ENCODE measurements at regions not wholly inside any gene's neighbourhood (a gene's known extent, or its start where the extent isn't known, plus 50 kb on each side); places are given as distances from the start of the nearest gene placed in this dataset.
A peak's percentile ranks its signal among the peaks of the same experiment; 100 is the strongest.

- DNase-seq (ENCODE audit: low read depth): no peak
Measured at GRCh38 chr1:229029879-229030235, 241.1 kb upstream of the RAB4A start.

DNA sequence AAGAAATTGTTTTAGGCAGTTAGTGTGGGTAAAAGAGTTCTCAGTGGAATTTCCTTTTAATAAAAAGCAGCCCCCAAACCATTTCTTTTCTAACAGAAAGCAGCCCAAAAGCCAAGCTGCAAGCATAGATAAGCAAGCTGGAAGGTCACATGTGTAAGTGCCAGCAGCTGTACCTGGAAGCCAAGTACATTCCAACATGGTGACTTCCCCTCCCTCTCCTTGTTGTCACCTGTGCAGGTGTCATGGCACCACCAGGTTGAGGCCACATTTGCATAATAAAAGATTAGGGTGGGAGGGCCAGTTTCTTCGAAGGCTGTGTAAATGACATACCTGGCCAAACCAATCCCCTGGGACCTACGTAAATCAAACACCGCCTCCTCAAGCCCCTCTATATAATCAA lies 240.3 kb upstream of the RAB4A start:
- no peak for DNase-seq (ENCODE audit: low read depth)

GRCh38 chr1:229031061-229031460 lies 239.8 kb upstream of the RAB4A start:
- DNase-seq (ENCODE audit: low read depth): no peak

DNA sequence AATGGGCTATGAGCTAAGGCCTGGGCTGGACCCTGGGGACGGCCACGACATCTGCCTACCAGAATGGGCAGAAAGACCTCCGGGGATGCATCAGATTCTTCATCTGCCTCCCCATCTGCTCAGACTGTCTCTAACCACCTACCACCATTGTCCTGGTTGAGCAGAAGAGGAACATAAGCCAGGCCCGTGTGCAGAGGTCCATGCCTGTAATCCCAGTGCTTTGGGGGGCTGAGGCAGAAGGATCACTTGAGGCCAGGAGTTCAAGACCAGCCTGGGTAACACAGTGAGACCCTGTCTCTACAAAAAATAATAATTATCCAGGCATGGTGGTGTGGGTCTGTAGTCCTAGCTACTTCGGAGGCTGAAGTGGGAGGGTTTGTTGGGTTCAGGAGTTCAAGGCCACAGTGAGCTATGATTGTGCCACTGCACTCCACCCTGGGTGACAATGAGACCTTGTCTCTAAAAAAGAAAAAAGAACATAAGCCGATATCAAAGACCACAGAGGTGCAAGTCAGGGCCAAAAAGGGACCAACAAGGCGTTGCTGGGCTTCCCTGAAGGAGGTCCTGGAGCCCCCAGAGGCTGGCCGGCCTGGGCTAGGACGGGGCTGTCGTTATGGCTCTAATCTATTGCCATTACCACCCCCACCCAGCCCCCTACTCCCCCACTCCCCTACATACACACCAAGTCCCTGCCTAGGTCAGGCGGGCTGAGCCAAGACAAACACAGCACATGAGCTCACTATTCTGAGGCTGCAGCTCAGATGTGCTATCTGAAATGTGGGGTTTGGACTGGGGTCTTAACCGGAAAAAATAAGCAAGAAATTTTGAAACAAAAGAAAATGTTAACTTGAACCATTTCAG lies 239.2 kb upstream of the RAB4A start:
- no peak for DNase-seq (ENCODE audit: low read depth)

- no peak for DNase-seq (ENCODE audit: low read depth)
Measured at GRCh38 chr1:229032375-229032774, 238.5 kb upstream of the RAB4A start.

DNA sequence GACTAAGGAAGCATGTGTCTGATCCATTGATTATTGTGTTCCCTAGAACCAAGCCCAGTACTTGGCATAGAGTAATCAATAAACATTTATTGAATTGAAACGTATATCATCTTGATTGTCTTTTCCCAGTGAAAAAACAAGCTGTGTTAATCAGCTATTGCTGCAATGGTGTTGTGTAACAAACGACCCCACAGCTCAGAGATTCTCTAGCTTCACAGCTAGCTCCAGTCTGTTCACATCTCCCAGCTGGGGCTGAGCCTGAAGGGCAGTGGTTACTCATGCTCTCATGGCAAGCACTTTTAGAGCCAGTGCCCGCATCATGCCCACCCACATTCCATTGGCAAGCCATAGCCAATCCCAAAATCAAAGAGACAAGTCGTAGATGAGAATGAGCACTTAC lies 237.4 kb upstream of the RAB4A start:
- DNase-seq (ENCODE audit: low read depth): no peak

- DNase-seq (ENCODE audit: low read depth): no peak
Measured at GRCh38 chr1:229034342-229034741, 236.6 kb upstream of the RAB4A start.

GRCh38 chr1:229035054-229035747 lies 235.7 kb upstream of the RAB4A start:
- DNase-seq (ENCODE audit: low read depth): peak; percentile 61

- no peak for DNase-seq (ENCODE audit: low read depth)
Measured at GRCh38 chr1:229035748-229036082, 235.2 kb upstream of the RAB4A start.

DNA sequence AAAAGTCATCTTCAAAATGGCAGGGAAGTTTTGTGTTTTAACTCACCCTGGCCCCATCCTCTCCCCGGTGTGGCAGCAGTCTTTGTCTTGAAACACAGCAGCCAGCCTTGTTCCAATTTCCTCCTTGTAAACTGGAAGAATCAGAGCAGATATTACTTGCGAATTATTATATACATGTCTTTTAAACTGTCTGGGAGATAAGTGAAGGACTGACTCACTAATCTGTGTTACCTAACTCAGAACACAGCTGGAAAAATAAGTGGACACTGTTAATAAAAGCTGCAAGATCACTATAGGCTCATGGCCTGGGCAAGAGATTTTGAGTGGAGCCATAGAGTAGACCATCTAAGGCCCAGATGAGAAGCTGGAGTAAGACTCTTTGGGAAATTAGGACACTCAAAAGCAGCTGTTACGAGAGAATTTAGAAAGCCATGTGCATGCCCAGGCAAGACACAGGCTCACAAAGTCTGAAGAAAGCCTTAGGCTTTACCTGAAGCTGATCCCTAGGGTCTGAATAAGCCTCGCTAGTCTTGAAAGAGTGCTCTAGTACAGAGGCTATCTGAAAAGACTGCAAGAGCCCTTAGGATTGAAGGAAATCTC lies 233.0 kb upstream of the RAB4A start:
- no peak for DNase-seq (ENCODE audit: low read depth)

DNA sequence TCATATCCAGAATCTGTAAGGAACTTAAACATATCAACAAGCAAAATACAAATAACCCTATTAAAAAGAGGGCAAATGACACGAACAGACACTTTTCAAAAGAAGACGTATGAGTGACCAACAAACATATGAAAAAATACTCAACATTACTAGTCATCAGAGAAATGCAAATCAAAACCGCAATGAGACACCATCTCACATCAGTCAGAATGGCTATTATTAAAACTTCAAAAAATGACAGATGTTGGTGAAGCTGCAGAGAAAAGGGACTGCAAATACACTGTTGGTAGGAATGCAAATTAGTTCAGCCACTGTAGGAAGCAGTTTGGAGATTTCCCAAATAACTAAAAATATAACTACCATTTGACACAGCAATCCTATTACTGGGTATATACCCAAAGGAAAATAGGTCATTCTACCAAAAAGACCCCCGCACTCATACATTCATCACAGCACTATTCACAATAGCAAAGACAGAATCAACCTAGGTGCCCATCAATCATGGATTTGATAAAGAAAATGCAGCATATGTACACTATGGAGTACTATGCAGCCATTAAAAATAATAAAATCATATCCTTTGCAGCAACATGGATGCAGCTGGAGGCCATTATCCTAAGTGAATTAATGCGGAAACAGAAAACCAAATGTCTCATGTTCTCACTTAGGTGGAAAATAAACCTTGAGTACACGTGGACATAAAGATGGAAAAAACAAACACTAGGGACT lies 230.1 kb upstream of the RAB4A start:
- DNase-seq (ENCODE audit: low read depth): no peak

DNA sequence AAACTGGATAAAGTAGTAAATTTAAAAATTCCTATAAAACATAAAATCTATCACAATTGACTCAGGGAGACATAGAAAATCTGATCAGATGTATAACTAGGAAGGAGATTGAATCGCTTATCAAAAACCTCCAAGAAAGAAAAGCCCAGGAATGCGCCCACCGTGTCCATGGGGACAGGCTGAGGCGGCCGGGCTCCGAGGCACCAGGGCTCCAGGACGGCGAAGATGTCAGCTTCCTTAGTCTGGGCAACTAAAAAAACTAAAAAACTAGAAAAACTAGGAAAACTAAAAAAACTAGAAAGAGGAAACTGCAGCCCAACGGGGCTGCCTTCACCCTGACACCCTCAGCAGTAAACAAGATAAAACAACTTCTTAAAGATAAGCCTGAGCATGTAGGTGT lies 229.0 kb upstream of the RAB4A start:
- DNase-seq (ENCODE audit: low read depth): no peak

DNA sequence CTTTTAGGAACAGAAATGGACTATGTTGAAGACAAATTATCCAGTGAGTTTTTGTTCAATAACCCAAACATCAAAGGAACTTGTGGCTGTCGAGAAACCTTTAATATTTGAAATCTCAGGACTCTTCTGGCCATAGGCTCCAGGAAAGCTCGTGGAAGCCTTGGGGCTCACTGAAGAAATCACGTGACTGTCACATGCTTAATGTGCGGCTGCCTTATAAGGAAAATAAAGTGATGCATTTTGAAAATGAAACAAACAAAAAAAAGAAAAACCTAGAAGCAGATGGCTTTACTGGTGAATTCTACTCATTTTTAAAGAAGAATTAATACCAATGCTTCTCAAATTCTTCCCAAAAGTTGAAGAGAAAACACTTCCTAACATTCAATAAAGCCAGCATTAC lies 228.4 kb upstream of the RAB4A start:
- DNase-seq (ENCODE audit: low read depth): no peak

GRCh38 chr1:229043115-229043514 lies 227.8 kb upstream of the RAB4A start:
- DNase-seq (ENCODE audit: low read depth): no peak

DNA sequence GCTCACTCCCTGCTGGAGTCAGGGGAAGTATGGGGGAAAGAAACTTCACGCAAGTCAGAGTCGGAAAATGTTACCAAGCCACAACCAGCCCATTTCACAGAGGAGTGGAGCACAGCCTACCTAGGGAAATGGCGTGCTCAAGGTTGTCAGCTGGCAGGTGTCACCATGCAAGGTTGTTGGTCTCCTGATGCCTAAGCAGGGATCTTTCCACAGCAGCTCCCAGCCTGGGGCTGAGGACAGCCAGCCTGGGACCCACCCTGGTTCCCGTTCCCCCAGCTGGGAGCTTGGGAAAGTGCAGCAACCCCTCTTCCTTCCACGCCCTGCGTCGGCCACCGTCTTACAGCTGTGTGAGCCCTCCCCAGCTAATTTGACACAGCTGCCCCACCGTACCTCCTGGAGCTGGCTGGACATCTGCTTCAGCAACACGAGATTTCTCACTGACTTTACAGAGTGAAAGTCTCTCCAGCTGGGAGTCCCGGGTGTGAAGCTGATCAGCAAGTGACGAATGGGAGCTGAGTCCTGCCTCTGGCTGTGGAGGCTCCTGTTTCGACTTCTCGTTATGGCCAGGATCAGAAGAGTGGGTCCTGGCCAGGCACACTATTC lies 224.6 kb upstream of the RAB4A start:
- DNase-seq (ENCODE audit: low read depth): no peak

DNA sequence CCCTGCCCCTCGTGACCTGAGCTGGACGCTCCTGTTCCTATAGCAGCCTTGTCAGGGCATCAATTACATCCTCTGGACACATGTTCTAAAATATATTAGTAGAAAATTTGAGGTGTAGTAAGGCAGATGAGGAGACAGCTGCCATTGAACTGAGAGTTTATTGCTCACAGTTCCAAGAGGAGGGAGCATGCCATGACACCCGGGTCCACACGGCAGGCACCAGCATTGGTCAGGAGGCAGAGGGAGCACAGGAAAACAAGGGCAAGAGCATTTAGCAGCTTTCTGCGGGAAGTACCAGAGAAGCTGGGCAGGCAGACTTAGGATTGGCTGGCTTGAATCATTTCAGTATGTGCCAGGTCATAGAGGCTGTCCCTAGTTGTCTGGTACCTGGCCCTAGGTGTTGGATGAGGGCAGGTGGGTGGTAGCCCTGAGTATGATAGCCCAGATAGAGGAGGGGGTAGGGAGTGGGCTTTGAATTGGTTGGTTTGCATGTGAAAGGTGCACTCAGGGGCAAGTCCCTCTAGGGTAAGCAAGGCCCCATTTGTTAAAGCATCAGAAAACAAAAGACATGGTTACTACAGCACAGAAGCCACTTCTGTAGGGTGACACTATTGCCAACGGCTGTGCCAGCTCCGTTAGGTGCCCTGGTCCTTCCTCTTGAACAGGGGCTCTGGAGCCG lies 223.6 kb upstream of the RAB4A start:
- no peak for DNase-seq (ENCODE audit: low read depth)

DNA sequence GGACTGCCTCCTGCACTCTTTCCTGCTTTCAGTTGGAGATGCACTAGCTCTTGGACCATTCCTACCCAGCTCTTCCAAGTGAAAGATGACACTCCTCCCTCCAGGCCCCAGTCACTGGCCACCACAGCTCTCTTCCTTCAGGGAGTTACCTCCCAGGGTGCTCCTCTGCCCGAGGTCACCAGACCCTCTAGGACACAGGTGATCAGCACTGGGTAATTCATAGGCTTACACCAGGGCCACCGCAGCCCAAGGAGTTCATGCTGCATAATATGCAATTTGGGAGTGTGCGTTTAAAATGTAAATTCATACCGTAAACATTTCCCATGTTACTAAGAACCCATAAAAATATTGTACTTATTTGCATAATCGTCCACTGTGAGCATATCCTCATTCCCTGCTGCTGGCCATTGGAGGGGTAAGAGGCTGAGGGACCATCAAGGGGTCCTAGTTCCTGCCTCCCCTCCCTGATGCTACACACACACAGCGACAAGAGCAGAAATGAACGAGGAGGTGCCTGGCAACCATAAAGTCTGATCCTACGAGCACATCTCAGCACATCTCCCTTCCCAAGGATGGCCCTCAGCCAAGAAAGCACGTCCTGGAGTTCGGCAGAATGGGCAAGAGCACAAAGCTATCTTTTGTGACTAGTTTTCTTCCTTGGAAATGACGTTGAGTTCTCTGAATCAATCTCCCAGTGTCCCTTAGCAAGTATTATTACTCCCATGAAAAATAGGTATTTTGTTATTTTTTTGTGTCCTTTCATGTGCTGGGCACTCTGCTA lies 222.9 kb upstream of the RAB4A start:
- no peak for DNase-seq (ENCODE audit: low read depth)

DNA sequence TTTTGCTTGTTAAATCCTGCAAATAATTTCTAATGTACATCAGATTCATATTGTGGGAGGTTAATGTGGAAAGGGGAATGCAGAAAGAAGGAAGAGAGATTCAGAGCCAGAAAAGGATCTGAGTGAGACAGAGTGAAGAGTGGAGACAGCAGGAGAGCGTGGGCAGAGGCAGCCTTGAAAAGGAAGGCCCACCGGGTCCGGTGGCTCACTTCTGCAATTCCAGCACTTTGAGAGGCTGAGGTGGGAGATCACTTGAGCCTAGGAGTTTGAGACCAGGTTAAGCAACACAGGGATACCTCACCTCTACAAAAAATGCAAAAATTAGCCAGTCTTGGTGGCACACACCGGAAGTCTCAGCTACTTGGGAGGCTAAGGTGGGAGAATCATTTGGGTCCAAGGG lies 222.0 kb upstream of the RAB4A start:
- no peak for DNase-seq (ENCODE audit: low read depth)

DNA sequence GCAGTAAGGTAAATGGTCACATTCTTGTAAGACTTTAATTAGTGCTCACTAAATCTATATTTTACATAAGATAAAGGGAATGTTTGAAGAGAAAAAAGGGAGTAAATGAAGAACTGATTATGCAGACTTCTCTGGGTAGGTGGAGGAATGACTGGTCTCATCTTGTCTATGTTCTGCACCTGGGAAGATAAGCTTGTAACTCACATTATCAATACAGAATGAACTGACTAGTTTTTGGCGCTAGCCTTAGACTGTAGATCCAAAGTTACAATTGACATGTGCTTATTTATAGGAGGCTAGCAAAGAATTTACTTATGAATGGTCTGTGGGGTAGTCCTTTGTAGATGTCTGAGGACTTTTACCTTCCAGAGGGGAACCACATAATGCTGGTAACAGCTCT lies 214.9 kb upstream of the RAB4A start:
- DNase-seq (ENCODE audit: low read depth): no peak

DNA sequence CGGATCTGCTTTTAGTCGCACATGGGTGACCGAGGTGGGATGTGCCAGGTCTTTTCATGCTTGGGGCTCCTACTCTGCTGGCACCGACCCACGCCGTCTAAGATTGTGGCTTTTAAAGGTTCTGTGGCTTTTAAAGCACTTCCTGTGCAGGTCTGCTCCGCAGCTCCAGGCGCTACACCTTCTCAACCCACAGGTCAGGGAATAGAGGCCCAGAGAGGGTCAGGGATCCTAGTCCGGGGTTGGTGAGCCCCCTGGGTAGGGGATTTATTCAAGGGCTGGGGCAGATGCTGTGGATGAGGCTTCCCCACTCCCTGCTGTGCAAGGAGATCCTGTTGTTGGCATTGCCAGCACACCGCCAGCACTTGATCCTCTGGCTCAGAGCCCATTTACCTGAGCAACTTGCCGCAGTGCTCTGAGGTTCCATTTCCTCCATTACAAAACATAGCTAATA lies 212.8 kb upstream of the RAB4A start:
- DNase-seq (ENCODE audit: low read depth): no peak

DNA sequence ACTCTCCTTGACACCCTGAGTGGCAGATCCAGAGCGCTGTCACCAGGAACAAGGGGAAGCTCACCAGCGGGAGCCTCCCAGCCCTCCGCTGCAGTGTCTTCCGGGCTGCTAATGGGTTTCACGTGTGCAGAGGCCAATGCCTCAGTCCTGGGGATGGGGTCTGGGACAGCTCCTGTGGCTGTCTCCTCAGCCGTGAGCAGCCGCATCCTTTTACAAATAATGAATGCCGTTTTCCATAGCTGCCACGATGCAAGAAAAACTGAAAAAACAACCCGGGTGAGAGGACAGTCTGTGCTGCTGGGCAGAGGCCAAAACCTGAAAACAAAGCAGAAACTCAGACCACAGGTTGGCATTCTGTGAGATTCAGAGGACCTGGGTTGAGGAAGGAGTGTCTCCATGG lies 212.2 kb upstream of the RAB4A start:
- DNase-seq (ENCODE audit: low read depth): no peak
